Activated CD8-positive, alpha-beta T cell treated with anti-CD3 and anti-CD28 coated beads for 36 hours (primary cell): ENCODE measurements at regions not wholly inside any gene's neighbourhood (a gene's known extent, or its start where the extent isn't known, plus 50 kb on each side); places are given as distances from the start of the nearest gene placed in this dataset.
A peak's percentile ranks its signal among the peaks of the same experiment; 100 is the strongest.

Experiments
- ATAC-seq: fragments of 200-7000 bp; cut with Tn5 transposase; one replicate; pipeline ENCODE4 v1.10.0; 2021; ENCODE audit warnings: mild to moderate bottlenecking, moderate library complexity
- CTCF ChIA-PET: fragments of 350-600 bp; sonication (Branson Sonifier 250); formaldehyde crosslinking; loops from one replicate; lab custom pipeline; 2021; ENCODE audit warnings: antibody characterized with exemption; lab: Charles Lee
- POLR2A ChIA-PET: fragments of 350-600 bp; sonication (Branson Sonifier 250); formaldehyde crosslinking; loops from one replicate; lab custom pipeline; 2021; ENCODE audit warnings: antibody characterized with exemption; lab: Charles Lee
- DNase-seq: peaks from one replicate; pipeline ENCODE4 v3.0.0-alpha.2; 2020
- H3K27ac Mint-ChIP-seq: one replicate; pipeline ENCODE4 v1.8.0; 2021; ENCODE audit warnings: mild to moderate bottlenecking, mixed read lengths
- H3K27me3 Mint-ChIP-seq: one replicate; pipeline ENCODE4 v1.8.0; 2021; ENCODE audit warnings: mixed read lengths
- H3K36me3 Mint-ChIP-seq: one replicate; pipeline ENCODE4 v1.8.0; 2021; ENCODE audit warnings: low read depth, mixed read lengths
- H3K4me1 Mint-ChIP-seq: one replicate; pipeline ENCODE4 v1.8.0; 2021; ENCODE audit warnings: low read depth, mixed read lengths
- H3K4me3 Mint-ChIP-seq: one replicate; pipeline ENCODE4 v1.8.0; 2021; ENCODE audit warnings: mild to moderate bottlenecking, moderate library complexity, mixed read lengths
- H3K9me3 Mint-ChIP-seq: one replicate; pipeline ENCODE4 v1.8.0; 2021; ENCODE audit warnings: mixed read lengths
- intact Hi-C: fragments of 100-400 bp; cut with micrococcal nuclease; formaldehyde crosslinking; loops from one replicate; pipeline ENCODE4 v1.10.0; 2022
- TF ChIP-seq, protein P1 (sequence below): fragments of 200-600 bp; IDR thresholded peaks from one replicate; pipeline ENCODE4 v1.8.0; 2022; ENCODE audit warnings: antibody characterized with exemption, mild to moderate bottlenecking

DNA sequence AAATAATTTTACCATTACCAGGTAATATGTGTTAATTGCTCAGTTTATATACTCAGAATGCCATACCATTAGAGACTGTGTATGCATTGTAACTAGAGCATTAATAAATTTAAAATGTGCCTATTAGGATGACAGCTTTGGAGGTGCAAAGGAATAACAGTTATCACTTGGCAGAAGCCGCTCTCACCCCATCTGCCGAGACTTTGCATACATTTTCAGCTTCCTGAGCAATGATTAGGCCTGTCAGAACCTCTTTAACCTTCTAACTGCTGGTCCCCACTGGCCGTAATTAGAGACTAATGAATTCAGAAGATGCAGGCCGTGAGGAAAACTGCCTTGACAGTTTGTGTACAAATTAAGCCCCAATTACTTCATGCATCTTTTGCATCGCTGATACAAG, 158.0 kb upstream of the PROX1 start:
- intact Hi-C loops: no loop called here
- no peak for DNase-seq
- peaks cover 1% of the 10 kb centered on the region for H3K27me3 Mint-ChIP-seq
- H3K4me1 Mint-ChIP-seq: no peaks in the 10 kb centered on the region
- ATAC-seq: no peak
- no peak overlapping the region for H3K27ac Mint-ChIP-seq
- no peaks in the 10 kb centered on the region for H3K36me3 Mint-ChIP-seq
- POLR2A ChIA-PET: no interaction called here
- CTCF ChIA-PET: no interaction called here
- peaks cover 4% of the 10 kb centered on the region for H3K9me3 Mint-ChIP-seq
- TF ChIP-seq, protein P1, sequence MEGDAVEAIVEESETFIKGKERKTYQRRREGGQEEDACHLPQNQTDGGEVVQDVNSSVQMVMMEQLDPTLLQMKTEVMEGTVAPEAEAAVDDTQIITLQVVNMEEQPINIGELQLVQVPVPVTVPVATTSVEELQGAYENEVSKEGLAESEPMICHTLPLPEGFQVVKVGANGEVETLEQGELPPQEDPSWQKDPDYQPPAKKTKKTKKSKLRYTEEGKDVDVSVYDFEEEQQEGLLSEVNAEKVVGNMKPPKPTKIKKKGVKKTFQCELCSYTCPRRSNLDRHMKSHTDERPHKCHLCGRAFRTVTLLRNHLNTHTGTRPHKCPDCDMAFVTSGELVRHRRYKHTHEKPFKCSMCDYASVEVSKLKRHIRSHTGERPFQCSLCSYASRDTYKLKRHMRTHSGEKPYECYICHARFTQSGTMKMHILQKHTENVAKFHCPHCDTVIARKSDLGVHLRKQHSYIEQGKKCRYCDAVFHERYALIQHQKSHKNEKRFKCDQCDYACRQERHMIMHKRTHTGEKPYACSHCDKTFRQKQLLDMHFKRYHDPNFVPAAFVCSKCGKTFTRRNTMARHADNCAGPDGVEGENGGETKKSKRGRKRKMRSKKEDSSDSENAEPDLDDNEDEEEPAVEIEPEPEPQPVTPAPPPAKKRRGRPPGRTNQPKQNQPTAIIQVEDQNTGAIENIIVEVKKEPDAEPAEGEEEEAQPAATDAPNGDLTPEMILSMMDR: no peak
- H3K4me3 Mint-ChIP-seq: no peak overlapping the region

DNA sequence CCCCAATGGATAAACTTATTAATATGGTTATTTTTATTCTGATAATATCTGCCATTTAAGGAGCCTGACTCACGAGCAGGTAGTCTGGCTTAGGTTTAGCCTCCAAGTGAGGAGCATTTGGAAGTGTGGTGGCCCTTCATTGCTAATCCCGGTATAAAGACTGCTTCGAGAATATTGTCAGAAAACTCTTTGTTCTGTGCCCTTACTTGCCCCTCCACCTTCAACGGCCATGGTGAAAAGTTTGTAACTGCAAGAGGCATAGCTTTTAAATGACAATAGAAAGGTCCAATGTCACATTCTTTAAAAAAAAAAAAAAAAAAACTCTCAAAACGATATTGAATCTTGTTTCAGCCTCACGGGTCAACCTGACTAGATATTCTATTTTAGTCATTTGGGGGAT, 157.4 kb upstream of the PROX1 start:
- Mint-ChIP-seq H3K36me3 (no peaks in the 10 kb centered on the region), H3K27me3 (peaks cover 1% of the 10 kb centered on the region), H3K27ac (no peak overlapping the region), H3K9me3 (peaks cover 4% of the 10 kb centered on the region), H3K4me3 (no peak overlapping the region), H3K4me1 (no peaks in the 10 kb centered on the region)
- ChIA-PET CTCF (no interaction called here), POLR2A (no interaction called here)
- ATAC-seq: no peak
- intact Hi-C loops: no loop called here
- no peak for DNase-seq
- TF ChIP-seq, protein P1: no peak

DNA sequence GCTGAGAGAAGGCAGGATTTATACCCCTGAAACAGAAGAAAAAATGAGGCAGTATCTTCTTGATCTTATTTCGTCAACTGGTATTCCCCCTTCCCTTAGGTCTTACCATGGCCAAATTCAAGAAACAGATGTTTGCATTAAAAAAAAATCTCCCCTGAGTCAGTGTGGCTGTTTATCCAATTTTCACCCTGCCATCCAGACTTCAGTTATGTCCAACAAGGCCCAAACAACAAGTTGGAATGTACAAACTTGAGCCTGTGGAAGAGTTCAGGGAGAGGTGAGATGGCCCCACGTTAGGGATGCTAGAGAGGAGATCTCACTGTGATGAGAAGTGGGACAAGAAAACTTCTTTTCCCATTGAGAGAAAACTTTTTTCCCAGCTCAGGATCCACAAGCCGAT, 147.2 kb upstream of the PROX1 start:
- TF ChIP-seq, protein P1: no peak
- no peaks in the 10 kb centered on the region for H3K36me3 Mint-ChIP-seq

DNA sequence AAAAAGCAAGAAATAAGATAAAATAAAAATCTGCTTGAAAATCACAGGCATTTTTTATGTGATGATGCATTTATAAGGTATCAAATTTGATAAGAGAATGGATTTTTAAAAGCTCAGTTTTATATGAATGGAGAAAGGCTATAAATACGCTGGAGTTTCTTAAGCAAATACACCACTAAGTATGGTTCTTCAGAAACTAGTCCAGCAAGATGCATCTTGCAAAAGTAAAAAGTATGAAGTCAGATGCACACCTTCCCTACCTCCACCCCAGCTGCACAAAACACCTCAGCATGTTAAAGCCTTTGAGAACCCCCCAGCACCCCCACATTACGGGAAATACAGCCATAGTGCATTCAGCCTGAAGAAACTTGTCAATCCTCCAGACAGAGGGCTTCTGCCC, 143.1 kb upstream of the PROX1 start:
- ChIA-PET POLR2A (no interaction called here), CTCF (no interaction called here)
- no peaks in the 10 kb centered on the region for H3K36me3 Mint-ChIP-seq
- intact Hi-C loops: no loop called here
- no peak for DNase-seq
- no peak for ATAC-seq
- no peaks in the 10 kb centered on the region for H3K9me3 Mint-ChIP-seq
- H3K4me1 Mint-ChIP-seq: no peaks in the 10 kb centered on the region
- H3K27me3 Mint-ChIP-seq: peaks cover 5% of the 10 kb centered on the region
- H3K4me3 Mint-ChIP-seq: no peak overlapping the region
- H3K27ac Mint-ChIP-seq: no peak overlapping the region
- TF ChIP-seq, protein P1: no peak

More for the DNA sequence above, 147.2 kb upstream of the PROX1 start:
- H3K4me1 Mint-ChIP-seq: no peaks in the 10 kb centered on the region
- ATAC-seq (no peak), DNase-seq (no peak)
- ChIA-PET POLR2A (no interaction called here), CTCF (no interaction called here)
- H3K27ac Mint-ChIP-seq: no peak overlapping the region
- H3K27me3 Mint-ChIP-seq: peaks cover 5% of the 10 kb centered on the region
- no peaks in the 10 kb centered on the region for H3K9me3 Mint-ChIP-seq
- intact Hi-C loops: no loop called here
- no peak overlapping the region for H3K4me3 Mint-ChIP-seq

DNA sequence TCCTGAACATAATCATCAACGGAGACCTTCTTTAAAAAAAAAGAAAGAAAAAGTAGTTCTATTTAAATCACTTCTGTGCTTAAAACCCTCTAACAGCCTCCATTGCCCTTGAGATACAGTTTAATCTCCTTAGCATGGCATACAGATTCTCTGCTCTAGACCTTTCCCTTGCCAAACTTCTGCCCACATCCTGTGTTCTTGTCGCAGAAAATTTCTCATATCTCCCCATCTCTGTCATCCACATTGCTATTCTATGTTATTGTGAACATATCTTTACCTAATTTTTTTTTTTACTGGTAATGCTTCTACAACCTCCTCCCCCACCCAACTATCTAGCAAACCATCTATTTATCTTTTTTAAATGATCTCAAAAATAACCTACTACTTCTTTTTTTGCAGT, 135.7 kb upstream of the PROX1 start:
- ChIA-PET CTCF (no interaction called here), POLR2A (no interaction called here)
- TF ChIP-seq, protein P1: no peak
- Mint-ChIP-seq H3K27me3 (no peaks in the 10 kb centered on the region), H3K4me3 (no peak overlapping the region), H3K36me3 (no peaks in the 10 kb centered on the region), H3K4me1 (peaks cover 4% of the 10 kb centered on the region), H3K9me3 (no peaks in the 10 kb centered on the region), H3K27ac (no peak overlapping the region)
- DNase-seq (peak; percentile 7), ATAC-seq (no peak)
- intact Hi-C loops: no loop called here
